Activated T-cell treated with anti-CD3 and anti-CD28 coated beads for 24 hours (primary cell): ENCODE measurements at regions not wholly inside any gene's neighbourhood (a gene's known extent, or its start where the extent isn't known, plus 50 kb on each side); places are given as distances from the start of the nearest gene placed in this dataset.
"Not testable (repeated sequence)": the region's sequence is repeated elsewhere in the genome, so short reads cannot be mapped to it uniquely, and the experiment has no call there.

Experiments
- DNase-seq: peaks from one replicate; pipeline ENCODE4 v3.0.0-alpha.2; 2020; ENCODE audit warnings: low read depth

DNA sequence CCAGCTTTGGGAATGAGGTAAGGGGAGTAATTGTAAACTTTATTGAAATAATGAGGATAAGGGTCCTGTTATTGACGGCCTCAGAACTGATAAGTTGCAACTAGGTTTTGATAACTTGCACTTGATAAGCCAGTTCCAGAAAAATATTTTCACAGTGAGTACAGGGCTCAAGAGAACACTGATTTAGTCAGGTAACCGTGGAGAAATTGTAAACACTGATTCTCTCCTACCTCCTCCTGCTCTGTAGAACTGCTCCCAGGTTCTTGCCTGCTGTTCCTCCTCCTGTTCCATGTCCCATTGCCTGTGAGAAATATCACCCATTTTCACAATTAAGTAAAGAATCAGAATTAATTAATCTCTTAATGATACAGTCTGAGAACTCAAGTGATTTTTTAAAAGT lies 55.0 kb upstream of the CXXC4 start:
- no peak for DNase-seq

DNA sequence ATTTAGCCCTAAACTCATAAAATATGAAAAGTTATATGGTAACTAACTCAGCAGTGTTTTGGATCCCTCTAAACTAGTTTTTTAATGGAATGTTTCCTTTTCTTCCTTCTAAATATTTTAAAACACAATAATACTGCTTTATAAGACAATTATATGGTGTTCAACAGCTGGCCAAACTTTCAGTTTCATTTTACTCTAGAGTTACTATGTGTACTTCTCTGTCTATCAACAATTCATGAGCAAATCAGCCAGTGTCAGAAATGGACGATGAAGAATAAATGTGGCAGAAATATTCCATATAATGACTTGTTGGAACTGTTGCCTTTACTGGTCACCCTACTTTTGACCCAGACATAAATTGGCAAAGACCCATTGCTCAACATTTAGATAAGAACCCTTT lies 64.8 kb upstream of the CXXC4 start:
- no peak for DNase-seq

GRCh38 chr4:104571341-104571740 lies 76.6 kb upstream of the CXXC4 start:
- no peak for DNase-seq

- DNase-seq = no peak
Measured at GRCh38 chr4:104574371-104574770, 79.7 kb upstream of the CXXC4 start.

GRCh38 chr4:104575278-104575677 lies 80.6 kb upstream of the CXXC4 start:
- no peak for DNase-seq

DNA sequence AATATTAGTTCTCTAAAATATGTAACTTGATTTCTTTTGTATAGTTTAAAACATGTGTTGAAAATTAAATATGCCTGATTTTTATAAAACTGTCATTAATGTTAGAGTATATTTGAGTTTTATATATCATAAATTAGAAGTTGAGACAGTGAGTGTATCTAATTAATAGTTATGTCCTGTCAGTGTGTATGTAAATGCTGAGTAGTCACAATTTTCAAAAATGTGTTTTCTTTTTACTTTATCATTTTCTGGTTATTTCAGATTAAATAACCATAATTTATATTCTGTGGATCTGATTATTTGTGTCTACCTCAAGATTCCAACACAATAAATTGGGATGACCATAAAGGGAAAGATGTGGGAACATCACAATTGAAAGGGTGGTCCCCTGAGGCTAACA lies 82.7 kb upstream of the CXXC4 start:
- no peak for DNase-seq

GRCh38 chr4:104581476-104581875 lies 86.8 kb upstream of the CXXC4 start:
- not testable (repeated sequence) for DNase-seq

DNA sequence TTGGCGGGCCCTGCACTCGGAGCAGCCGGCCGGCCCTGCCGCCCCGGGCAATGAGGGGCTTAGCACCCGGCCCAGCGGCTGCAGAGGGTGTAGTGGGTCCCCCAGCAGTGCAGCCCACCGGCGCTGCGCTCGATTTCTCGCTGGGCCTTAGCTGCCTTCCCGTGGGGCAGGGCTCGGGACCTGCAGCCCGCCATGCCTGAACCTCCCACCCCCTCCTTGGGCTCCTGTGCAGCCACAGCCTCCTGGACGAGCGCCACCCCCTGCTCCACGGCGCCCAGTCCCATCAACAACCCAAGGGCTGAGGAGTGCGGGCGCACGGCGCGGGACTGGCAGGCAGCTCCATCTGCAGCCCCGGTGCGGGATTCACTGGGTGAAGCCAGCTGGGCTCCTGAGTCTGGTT lies 87.4 kb upstream of the CXXC4 start:
- DNase-seq = not testable (repeated sequence)

DNA sequence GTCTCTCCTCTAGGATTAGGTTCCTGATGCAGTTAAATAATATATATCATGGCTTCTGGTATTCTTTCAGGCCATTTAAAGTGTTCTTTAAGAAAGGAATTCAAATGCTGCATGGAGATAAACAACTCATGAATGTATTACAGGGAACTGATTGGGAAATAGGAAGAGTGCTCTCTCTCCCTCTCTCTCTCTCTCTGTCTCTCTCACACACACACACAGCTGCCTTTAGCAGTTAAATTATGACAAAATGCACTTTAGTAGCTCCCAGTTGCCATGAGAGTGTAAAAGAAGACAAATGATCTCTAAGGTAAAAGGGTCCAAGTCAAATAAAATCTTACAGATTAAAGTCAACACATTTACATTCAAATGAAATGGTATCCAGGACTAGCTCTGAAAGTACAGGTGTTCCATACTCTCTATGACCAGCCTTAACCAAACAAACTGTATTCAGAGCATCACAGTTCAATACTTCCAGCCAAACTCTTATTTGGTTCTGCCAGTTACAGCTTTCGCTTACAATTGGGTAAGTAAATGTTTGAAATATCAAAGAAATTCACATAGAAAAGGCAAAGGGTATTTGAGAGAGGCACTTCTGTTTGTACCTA lies 94.7 kb upstream of the CXXC4 start:
- no peak for DNase-seq

DNA sequence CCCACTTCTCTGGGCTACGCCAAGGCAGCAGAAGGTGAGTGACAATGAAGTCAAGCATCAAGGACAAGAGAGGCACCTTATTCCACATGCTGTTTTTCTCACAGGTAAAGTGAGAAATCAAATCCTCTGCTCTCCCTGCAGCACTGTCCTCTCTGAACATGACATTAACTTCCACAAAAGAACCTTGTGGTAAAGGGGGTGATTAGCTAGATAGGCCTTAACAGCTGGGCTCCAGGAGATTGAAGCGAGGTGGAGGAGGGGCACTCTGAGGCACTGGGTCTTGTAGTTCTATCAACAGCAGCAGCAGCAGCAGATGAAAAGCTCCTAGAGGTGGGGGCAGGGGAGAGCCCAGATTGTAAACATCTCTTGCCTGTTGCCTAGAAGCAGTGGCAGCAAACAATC lies 96.8 kb upstream of the CXXC4 start:
- DNase-seq = no peak

DNA sequence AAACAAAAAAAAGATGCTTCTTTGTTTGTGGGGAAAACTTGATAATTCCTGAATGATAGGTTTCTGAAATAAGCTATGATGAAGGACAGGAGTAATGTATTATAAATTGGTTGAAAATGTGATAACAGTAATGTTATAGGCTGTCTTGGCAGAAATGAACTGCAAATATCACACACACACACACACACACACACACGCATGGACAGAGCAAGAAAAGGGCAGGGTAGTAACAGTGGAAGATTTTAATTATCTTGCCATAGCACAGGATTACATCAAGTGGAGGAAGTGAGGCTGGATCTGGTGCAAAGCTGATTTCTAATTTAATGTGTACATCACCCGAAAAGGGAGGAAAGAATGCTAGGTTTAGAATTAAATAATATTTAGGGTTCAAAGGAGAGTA lies 97.5 kb upstream of the CXXC4 start:
- DNase-seq = no peak

- DNase-seq = no peak
Measured at GRCh38 chr4:104593019-104593418, 98.3 kb upstream of the CXXC4 start.

DNA sequence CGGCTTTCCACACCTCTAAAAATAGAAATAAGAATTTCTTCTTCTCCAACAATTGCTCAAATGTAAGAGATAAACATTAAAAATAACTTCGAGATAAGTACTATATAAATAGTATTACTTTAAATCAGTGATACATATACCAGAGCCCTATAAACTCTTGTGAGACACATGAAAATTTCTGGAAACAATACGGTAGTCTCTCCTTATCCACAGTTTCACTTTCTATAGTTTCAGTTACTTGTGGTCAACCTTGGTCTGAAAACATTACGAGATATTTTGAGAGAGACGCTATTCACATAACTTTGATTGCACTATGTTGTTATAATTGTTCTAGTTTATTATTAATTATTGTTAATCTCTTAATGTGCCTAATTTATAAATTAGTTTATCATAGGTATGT lies 101.5 kb upstream of the CXXC4 start:
- DNase-seq = no peak

DNA sequence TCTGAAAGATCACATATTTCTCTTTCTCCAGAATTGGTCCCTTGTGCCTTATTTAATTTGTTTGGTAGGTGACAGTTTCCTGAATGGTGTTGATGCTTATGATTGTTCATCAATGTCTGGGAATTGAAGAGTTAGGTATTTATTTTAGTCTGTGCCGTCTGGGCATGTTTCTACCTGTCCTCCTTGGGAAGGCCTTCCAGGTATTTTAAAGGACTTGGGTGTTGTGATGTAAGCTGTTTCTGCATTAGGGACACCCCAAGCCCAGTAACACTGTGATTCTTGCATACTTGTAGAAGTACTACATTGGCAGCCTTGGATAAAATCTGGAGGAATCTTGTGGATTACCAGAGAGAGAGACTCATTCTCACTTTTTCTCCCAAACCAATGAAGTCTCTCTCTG lies 120.8 kb upstream of the CXXC4 start:
- DNase-seq = no peak

DNA sequence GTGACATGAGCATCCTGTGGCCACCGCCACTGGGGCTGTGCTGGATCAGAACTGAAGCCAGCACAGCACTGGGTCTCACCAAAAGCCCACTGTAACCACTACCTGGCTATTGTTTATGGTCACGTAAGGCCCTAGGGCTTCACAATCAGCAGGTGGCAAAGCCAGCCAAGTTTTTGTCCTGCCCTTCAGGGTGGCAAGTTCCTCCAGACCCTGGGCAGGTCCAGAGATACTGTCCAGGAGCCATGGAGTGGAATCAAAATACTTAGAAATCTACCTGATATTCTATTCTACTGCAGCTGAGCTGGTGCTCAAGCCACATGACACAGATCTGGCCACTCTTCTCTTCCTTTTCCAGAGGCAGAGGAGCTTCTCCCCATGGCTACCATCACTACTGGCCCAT lies 121.2 kb upstream of the CXXC4 start:
- no peak for DNase-seq

DNA sequence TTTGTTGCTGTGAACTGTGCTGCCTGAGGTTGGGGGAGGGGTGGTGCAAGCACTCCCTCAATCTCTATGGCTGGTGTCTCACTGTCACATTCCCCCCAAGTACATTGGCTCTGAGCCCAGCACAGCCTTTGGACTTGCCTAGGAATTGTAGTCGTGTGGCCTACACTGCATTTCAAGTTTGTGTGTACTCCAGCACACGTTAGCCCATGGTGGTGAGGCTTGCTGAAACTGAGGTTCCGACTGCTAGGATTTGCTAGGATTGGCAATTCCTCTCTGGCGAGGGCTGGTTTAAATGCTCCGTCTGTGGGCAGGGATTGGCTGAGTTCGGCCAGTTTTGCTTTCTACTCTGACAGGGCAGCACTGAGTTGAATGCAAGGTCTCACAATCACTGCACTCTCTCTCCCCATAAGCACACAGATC lies 121.7 kb upstream of the CXXC4 start:
- DNase-seq = no peak

DNA sequence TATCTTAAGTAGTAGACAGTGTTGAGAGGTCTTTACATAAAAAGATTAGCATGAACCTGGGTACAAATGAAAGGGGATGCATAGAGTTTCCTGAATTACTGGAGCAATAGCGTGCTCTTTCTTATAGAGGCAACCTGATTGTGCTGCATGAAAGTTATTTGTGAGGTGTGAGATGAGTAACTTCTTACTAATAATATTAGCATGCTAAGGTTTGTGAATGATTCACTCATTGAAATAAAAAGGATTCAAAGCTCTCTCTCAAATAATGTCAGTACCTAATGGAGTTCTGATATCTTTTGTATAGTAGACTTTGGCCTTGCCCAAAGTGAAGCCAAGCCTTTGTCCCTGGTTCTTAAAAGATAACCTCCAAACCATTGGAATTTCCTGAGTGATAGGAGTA lies 131.0 kb upstream of the CXXC4 start:
- DNase-seq = no peak

GRCh38 chr4:104629601-104630000 lies 134.9 kb upstream of the CXXC4 start:
- DNase-seq = no peak

- DNase-seq = no peak
Measured at GRCh38 chr4:104630272-104630671, 135.6 kb upstream of the CXXC4 start.

- no peak for DNase-seq
Measured at GRCh38 chr4:104631000-104631399, 136.3 kb upstream of the CXXC4 start.

DNA sequence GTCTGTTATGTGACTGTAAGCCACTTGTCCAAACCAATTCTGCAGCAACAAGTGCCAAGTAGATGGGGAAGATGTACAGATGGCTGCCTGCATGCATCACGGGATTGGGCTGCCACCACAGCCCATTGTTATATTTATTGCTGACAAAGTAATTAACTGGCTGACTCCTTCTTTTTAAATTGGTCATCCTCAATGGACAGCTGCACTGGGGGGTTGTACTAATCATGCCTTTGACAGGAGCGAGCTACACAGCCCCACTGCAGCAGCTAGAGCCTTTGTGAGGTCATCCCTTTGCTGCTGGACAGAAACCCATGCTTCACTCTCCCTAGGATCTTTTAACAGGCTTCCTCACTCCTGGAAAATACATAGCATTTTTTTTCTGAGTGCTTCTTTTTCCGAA lies 146.7 kb upstream of the CXXC4 start:
- no peak for DNase-seq

DNA sequence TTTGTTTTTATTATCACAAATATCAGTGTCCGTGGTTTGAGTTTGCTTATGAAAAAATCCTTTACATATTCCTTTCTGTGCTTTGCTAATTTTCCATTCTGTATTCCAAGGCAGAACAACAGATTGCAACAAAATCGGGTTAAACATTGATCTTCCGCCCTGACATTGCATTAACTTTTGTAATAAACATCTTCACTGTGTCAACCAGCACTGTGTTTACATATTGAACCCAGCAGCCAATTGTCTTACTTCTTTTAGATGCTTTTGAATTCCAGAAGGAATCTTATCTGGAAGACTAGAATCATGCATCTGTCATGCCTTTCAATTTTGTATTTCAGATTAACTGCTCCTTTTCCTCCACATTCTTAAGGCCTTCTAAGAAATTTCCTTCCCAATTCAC lies 147.8 kb upstream of the CXXC4 start:
- DNase-seq = no peak

DNA sequence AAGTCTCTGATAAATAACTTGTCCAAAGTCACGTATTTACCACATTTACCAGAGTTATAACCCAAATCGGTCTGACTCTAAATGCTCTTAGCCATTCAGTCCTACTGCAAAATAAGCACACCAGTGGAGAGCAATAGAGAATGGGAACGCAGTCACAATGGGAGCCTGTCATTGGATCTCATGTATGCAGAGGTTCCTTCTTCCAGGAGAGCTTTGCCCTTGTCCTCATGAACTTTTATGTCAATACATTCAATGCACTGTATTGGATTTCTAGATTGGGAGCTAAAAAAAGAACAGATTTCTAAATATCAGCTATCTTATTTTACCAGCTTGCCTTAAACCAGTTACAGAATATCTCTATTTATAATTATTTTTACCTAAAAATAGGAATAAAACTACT lies 149.1 kb upstream of the CXXC4 start:
- DNase-seq = no peak

- no peak for DNase-seq
Measured at GRCh38 chr4:104649631-104650030, 154.9 kb upstream of the CXXC4 start.

- DNase-seq = not testable (repeated sequence)
Measured at GRCh38 chr4:104662269-104662668, 167.6 kb upstream of the CXXC4 start.
